HG03097 (cell line): ENCODE measurements at regions not wholly inside any gene's neighbourhood (a gene's known extent, or its start where the extent isn't known, plus 50 kb on each side); places are given as distances from the start of the nearest gene placed in this dataset.

Experiments
- ATAC-seq: cut with Tn5 transposase; IDR thresholded peaks from one replicate; pipeline ENCODE4 v1.9.1; 2021; ENCODE audit not compliant: unreplicated experiment, low FRiP score

- no peak for ATAC-seq
Observed at GRCh38 chr6:159100395-159101182, 55.8 kb upstream of the TAGAP start.

GRCh38 chr6:159099961-159100360, 55.2 kb upstream of the TAGAP start:
- ATAC-seq: no peak

DNA sequence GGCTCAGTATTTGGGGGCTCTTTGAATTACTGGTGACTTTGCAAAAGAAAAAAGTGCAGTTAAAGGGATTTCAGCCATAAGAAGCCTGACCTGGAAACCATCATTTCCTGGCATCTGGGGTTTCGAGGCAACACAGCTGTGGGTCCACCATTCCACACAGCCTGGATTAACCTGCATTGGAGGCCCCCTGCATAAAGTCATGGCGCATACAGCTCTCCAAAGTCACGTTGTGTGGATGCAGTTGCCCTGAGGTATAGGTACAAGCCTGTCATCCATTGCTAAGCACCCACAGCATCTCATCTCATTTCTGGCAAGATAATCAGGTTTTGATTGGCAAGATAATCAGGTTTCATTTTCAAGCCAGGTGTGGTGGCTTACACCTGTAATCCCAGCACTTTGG, 54.5 kb upstream of the TAGAP start:
- no peak for ATAC-seq

GRCh38 chr6:159098636-159099106, 53.9 kb upstream of the TAGAP start:
- ATAC-seq: peak; percentile 47

DNA sequence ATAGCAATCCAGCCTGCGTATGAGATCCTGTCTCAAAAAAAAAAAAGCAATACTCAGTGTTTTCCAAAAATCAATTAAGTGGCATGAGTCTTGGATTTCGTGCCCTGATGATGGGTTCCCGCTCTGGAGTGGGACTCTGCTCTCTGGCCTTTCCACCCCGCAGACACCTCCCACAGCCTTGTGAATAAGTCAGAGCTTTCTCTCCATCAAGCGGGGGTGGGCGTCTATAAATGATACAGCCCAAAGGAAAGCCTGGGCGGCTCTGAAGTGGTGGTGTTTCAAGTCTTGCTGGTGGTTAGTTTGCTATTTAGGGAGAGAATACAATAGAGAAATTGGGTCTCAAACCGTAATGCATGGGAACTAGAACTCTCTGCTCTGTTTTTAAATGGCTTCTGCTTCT, 52.5 kb upstream of the TAGAP start:
- ATAC-seq: no peak

- no peak for ATAC-seq
Observed at GRCh38 chr6:159095616-159096015, 50.8 kb upstream of the TAGAP start.

GRCh38 chr6:159094444-159095252, 49.9 kb upstream of the TAGAP start:
- ATAC-seq: no peak
